Smooth muscle cell (in vitro differentiated cells): ENCODE measurements at regions not wholly inside any gene's neighbourhood (a gene's known extent, or its start where the extent isn't known, plus 50 kb on each side); places are given as distances from the start of the nearest gene placed in this dataset.

Source experiments
- DNase-seq: peaks from one replicate; lab custom pipeline; 2025; ENCODE audit not compliant: unreplicated experiment; lab: John Stamatoyannopoulos, UW
- H2AFZ ChIP-seq: fragments of 200-600 bp; sonication (generic); 2 replicates; pipeline ENCODE4 v1.6.0; 2016; ENCODE audit warnings: antibody characterized with exemption, low read depth, mild to moderate bottlenecking
- H3F3A ChIP-seq: fragments of 200-600 bp; sonication (generic); 2 replicates; pipeline ENCODE4 v1.6.0; 2017; ENCODE audit warnings: antibody characterized with exemption, low read depth
- H3K27ac ChIP-seq: fragments of 200-600 bp; sonication (generic); 2 replicates; pipeline ENCODE4 v1.5.1; 2016; ENCODE audit warnings: low read depth, mild to moderate bottlenecking
- H3K27me3 ChIP-seq: fragments of 200-600 bp; sonication (generic); 2 replicates; pipeline ENCODE4 v1.6.1; 2016; ENCODE audit warnings: low read depth, mild to moderate bottlenecking
- H3K36me3 ChIP-seq: fragments of 200-600 bp; sonication (generic); 2 replicates; pipeline ENCODE4 v1.5.1; 2016; ENCODE audit warnings: low read depth
- H3K4me1 ChIP-seq: fragments of 200-600 bp; sonication (generic); 2 replicates; pipeline ENCODE4 v1.5.1; 2016; ENCODE audit warnings: low read depth
- H3K4me2 ChIP-seq: fragments of 200-600 bp; sonication (generic); 2 replicates; pipeline ENCODE4 v1.6.0; 2016; ENCODE audit warnings: mild to moderate bottlenecking
- H3K4me3 ChIP-seq: fragments of 200-600 bp; sonication (generic); 2 replicates; pipeline ENCODE4 v1.5.1; 2016; ENCODE audit warnings: mild to moderate bottlenecking
- H3K79me2 ChIP-seq: fragments of 200-600 bp; sonication (generic); 2 replicates; pipeline ENCODE4 v1.6.0; 2016; ENCODE audit warnings: low read depth, mild to moderate bottlenecking
- H3K9ac ChIP-seq: fragments of 200-600 bp; sonication (generic); 2 replicates; pipeline ENCODE4 v1.6.0; 2016; ENCODE audit warnings: low read depth
- H3K9me3 ChIP-seq: fragments of 200-600 bp; sonication (generic); replicated peaks from 2 replicates; pipeline ENCODE4 v1.5.1; 2016; ENCODE audit warnings: low read depth
- H4K20me1 ChIP-seq: fragments of 200-600 bp; sonication (generic); 2 replicates; pipeline ENCODE4 v1.6.0; 2016; ENCODE audit warnings: low read depth
- CTCF ChIP-seq: fragments of 200-600 bp; sonication (generic); IDR thresholded peaks from 2 replicates; pipeline ENCODE4 v1.5.1; 2017; ENCODE audit warnings: borderline replicate concordance, mild to moderate bottlenecking, antibody characterized with exemption; ENCODE audit not compliant: insufficient read depth, poor library complexity, severe bottlenecking
- WGBS: methylation state at CpG from one replicate; pipeline ENCODE4 v1.1.7; 2016; ENCODE audit warnings: low lambda C conversion rate; 5-methylcytosine and 5-hydroxymethylcytosine counted together

GRCh38 chr4:72983709-72984108 is 85.8 kb downstream of the COX18 start:
- Histone ChIP-seq H3K9ac (no peak overlapping the region), H2AFZ (no peak overlapping the region), H3K4me3 (no peak overlapping the region), H3K4me2 (no peak overlapping the region), H3K9me3 (no peaks in the 10 kb centered on the region), H3K27ac (no peak overlapping the region), H3K79me2 (no peaks in the 10 kb centered on the region), H3K4me1 (no peaks in the 10 kb centered on the region), H3K27me3 (no peaks in the 10 kb centered on the region), H3K36me3 (no peaks in the 10 kb centered on the region), H3F3A (no peaks in the 10 kb centered on the region), H4K20me1 (no peaks in the 10 kb centered on the region)
- WGBS: 28% methylated on average over 2 of the region's 2 CpGs
- no peak for DNase-seq
- TF ChIP-seq CTCF: no peak

- Histone ChIP-seq H4K20me1 (no peaks in the 10 kb centered on the region), H3K36me3 (no peaks in the 10 kb centered on the region), H3K27me3 (no peaks in the 10 kb centered on the region), H3K4me1 (no peaks in the 10 kb centered on the region), H2AFZ (no peak overlapping the region), H3K9ac (no peak overlapping the region), H3K27ac (no peak overlapping the region), H3K4me3 (no peak overlapping the region), H3K4me2 (no peak overlapping the region), H3K9me3 (no peaks in the 10 kb centered on the region), H3F3A (no peaks in the 10 kb centered on the region), H3K79me2 (no peaks in the 10 kb centered on the region)
- DNase-seq: no peak
- TF ChIP-seq CTCF: no peak
- WGBS: 57% methylated on average over 5 of the region's 5 CpGs
Measured at GRCh38 chr4:72977936-72978485, 91.5 kb downstream of the COX18 start.

- no peak for TF ChIP-seq CTCF
- Histone ChIP-seq H4K20me1 (no peaks in the 10 kb centered on the region), H3K4me1 (no peaks in the 10 kb centered on the region), H3F3A (no peaks in the 10 kb centered on the region), H3K9ac (no peak overlapping the region), H3K27me3 (no peaks in the 10 kb centered on the region), H3K9me3 (no peaks in the 10 kb centered on the region), H3K79me2 (no peaks in the 10 kb centered on the region), H3K4me3 (no peak overlapping the region), H3K4me2 (no peak overlapping the region), H3K27ac (no peak overlapping the region), H2AFZ (no peak overlapping the region), H3K36me3 (no peaks in the 10 kb centered on the region)
- DNase-seq: no peak
Measured at GRCh38 chr4:72975488-72975784, 94.1 kb downstream of the COX18 start.

GRCh38 chr4:72974694-72975487 is 94.6 kb downstream of the COX18 start:
- Histone ChIP-seq H3K4me2 (peak overlapping the region; percentile 16), H3K79me2 (no peaks in the 10 kb centered on the region), H3K27me3 (no peaks in the 10 kb centered on the region), H4K20me1 (no peaks in the 10 kb centered on the region), H3K4me1 (peaks cover 3% of the 10 kb centered on the region), H3K36me3 (no peaks in the 10 kb centered on the region), H3K4me3 (no peak overlapping the region), H3K9me3 (no peaks in the 10 kb centered on the region), H3K27ac (no peak overlapping the region), H3K9ac (no peak overlapping the region), H2AFZ (no peak overlapping the region), H3F3A (no peaks in the 10 kb centered on the region)
- DNase-seq: no peak
- WGBS: 52% methylated on average over 8 of the region's 8 CpGs
- TF ChIP-seq CTCF: no peak
